ENCODE measurements at regions not wholly inside any gene's neighbourhood (a gene's known extent, or its start where the extent isn't known, plus 50 kb on each side); places are given as distances from the start of the nearest gene placed in this dataset.

- TF ChIP-seq CTCF (IDR thresholded peaks at IDR 0.05), result no peak
- TF ChIP-seq POLR2A (IDR thresholded peaks at IDR 0.05), result no peak
Measured at GRCh38 chr2:144669196-144669987, 149.5 kb upstream of the ZEB2 start.
